ENCODE measurements at regions not wholly inside any gene's neighbourhood (a gene's known extent, or its start where the extent isn't known, plus 50 kb on each side); places are given as distances from the start of the nearest gene placed in this dataset.

- DNase-seq (ENCODE audit: low read depth): no peak
- no peak overlapping the region for H3K4me3 ChIP-seq (ENCODE audit: low read length)
- TF ChIP-seq, protein P1, sequence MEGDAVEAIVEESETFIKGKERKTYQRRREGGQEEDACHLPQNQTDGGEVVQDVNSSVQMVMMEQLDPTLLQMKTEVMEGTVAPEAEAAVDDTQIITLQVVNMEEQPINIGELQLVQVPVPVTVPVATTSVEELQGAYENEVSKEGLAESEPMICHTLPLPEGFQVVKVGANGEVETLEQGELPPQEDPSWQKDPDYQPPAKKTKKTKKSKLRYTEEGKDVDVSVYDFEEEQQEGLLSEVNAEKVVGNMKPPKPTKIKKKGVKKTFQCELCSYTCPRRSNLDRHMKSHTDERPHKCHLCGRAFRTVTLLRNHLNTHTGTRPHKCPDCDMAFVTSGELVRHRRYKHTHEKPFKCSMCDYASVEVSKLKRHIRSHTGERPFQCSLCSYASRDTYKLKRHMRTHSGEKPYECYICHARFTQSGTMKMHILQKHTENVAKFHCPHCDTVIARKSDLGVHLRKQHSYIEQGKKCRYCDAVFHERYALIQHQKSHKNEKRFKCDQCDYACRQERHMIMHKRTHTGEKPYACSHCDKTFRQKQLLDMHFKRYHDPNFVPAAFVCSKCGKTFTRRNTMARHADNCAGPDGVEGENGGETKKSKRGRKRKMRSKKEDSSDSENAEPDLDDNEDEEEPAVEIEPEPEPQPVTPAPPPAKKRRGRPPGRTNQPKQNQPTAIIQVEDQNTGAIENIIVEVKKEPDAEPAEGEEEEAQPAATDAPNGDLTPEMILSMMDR (conservative IDR thresholded peaks at IDR 0.05; ENCODE audit: low read length): no peak
These were observed 209.5 kb upstream of the AR start for GRCh38 chrX:67334323-67334722.

DNA sequence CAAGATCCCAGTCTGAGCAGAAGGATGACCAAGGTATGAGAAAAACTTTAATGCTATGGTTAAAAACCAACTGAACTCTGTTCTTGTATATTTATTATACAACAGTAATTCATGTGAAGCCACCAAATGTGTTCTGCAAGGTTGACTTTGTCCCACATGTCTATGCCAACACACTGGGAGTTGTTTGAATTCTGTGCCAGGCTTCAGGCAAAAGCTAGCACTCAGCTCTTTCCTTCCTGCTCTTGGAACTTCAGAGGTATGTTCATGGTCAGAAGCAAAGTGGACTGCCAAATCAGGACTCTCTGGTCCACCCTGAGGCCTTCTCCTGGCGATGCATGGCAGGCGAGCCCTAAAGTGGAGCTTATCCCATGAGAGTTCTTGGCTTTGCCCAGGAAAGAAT is 205.6 kb upstream of the AR start:
- TF ChIP-seq, protein P1 (conservative IDR thresholded peaks at IDR 0.05; ENCODE audit: low read length): no peak

DNA sequence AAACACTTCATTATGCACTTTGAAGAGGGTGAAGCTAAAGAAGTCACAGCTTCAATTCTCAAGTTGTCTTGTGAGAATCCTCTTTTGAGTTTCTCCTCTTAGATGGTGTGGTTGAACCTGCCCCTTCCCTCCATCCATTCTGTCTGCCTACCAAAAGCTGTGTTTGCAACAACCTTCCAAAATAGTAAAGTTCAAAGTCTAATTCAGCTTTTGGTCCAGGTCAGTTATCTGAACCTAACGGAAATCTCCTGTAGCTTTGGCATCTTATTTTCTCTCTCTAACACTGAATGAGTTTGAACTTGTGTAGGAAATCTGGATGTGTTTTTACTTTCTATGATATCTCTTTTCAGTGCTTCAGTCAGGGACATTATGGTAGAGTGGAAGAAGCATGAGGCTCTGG is 201.7 kb upstream of the AR start:
- TF ChIP-seq, protein P1 (conservative IDR thresholded peaks at IDR 0.05; ENCODE audit: low read length): no peak
- H3K4me3 ChIP-seq (ENCODE audit: low read length): no peak overlapping the region
- DNase-seq (ENCODE audit: low read depth): no peak

More for the DNA sequence above, 205.6 kb upstream of the AR start:
- no peak overlapping the region for H3K4me3 ChIP-seq (ENCODE audit: low read length)
- DNase-seq (ENCODE audit: low read depth): no peak

DNA sequence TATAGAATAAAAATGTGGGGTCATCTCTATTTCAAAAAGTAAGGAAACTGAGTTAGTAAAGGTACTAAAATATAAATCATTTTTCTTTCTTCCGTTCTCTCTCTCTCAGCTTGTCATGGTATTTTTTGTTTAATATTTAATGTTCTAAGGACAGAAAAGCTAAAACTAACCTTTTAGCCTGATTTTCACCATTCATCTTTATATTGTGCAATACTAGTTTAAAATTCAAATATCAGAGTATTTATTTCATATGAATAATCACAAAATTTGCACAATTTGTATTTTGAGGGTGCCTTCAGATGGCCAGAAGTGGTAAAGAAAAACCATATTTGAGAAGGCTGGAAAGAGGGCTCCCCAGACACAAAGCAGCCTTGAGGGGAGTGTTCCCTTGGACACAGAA is 197.6 kb upstream of the AR start:
- DNase-seq (ENCODE audit: low read depth): no peak
- H3K4me3 ChIP-seq (ENCODE audit: low read length): no peak overlapping the region
- TF ChIP-seq, protein P1 (conservative IDR thresholded peaks at IDR 0.05; ENCODE audit: low read length): no peak

- DNase-seq (ENCODE audit: low read depth): no peak
- TF ChIP-seq, protein P1 (conservative IDR thresholded peaks at IDR 0.05; ENCODE audit: low read length): no peak
- H3K4me3 ChIP-seq (ENCODE audit: low read length): no peak overlapping the region
These were observed 197.2 kb upstream of the AR start for GRCh38 chrX:67346667-67347066.

DNA sequence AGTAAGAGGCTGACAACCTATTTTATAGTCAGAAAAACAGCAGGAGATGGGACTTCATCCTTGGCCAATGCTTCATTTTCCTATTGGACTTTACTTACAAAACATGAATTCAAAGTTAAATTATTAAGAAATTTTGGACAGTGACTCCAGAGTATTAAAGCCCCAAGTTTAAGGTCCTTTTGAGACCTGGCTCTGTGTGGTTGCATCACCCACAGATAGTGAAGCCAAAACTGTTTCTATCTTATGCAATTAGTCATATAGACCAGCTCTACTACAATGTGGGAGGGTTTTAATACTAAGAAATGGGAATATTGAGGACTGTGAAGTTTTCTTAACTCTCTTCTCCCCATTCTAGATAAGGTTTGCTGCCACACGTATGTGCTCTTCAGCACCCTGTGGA is 196.7 kb upstream of the AR start:
- no peak for DNase-seq (ENCODE audit: low read depth)
- TF ChIP-seq, protein P1 (conservative IDR thresholded peaks at IDR 0.05; ENCODE audit: low read length): no peak

GRCh38 chrX:67351411-67351810 is 192.4 kb upstream of the AR start:
- no peak for DNase-seq (ENCODE audit: low read depth)
- H3K4me3 ChIP-seq (ENCODE audit: low read length): no peak overlapping the region
- TF ChIP-seq, protein P1 (conservative IDR thresholded peaks at IDR 0.05; ENCODE audit: low read length): no peak

More for the DNA sequence above, 196.7 kb upstream of the AR start:
- no peak overlapping the region for H3K4me3 ChIP-seq (ENCODE audit: low read length)

Measured in AG10803 (cell line).